HepG2 (cell line): ENCODE measurements at regions not wholly inside any gene's neighbourhood (a gene's known extent, or its start where the extent isn't known, plus 50 kb on each side); places are given as distances from the start of the nearest gene placed in this dataset.

Source experiments
- ATAC-seq: fragments of 200-7000 bp; cut with Tn5 transposase; 3 replicates; pipeline ENCODE4 v1.9.1; 2020; ENCODE audit warnings: mild to moderate bottlenecking, moderate library complexity
- BruUV-seq: library from RNA; stranded (reverse); fragments of 400-500 nt; replicated peaks from 2 replicates; lab custom pipeline; 2021; lab: Mats Ljungman, UMichigan
- CTCF ChIA-PET: fragments of 300-600 bp; formaldehyde crosslinking; extraction: SDS; loops from one replicate; lab custom pipeline; 2021; ENCODE audit warnings: low total read pairs, inconsistent platforms, low intra/inter-chr PET ratio; lab: Yijun Ruan, JAX
- POLR2A ChIA-PET: fragments of 350-600 bp; sonication (Branson Sonifier 250); formaldehyde crosslinking; loops from one replicate; lab custom pipeline; 2020; ENCODE audit warnings: antibody characterized with exemption, inconsistent platforms; lab: Yijun Ruan, JAX
- DNase-seq: peaks from one replicate; pipeline ENCODE4 v3.0.0-alpha.2; 2015; ENCODE audit warnings: low spot score
- FAIRE-seq: peaks from 3 replicates; lab custom pipeline; 2011; peaks lifted over from hg19 to GRCh38; lab: Jason Lieb, UNC
- H2AFZ ChIP-seq: one replicate; pipeline ENCODE4 v1.6.1; 2011; ENCODE audit warnings: low read length, inconsistent platforms
- H3K27ac ChIP-seq: fragments of 300-600 bp; 3 replicates; pipeline ENCODE4 v1.8.0; 2011; ENCODE audit warnings: mixed run types, mild to moderate bottlenecking, mixed read lengths, low read length, inconsistent platforms; ENCODE audit not compliant: insufficient read depth; ENCODE audit errors: extremely low read length
- H3K27me3 ChIP-seq, 2 experiments: fragments of 200-600 bp in 1 of 2; 2 replicates in 1 of 2; 3 replicates in 1 of 2; pipeline versions ENCODE4 v1.6.0 to v1.8.0; 2011; ENCODE audit warnings: low read length in 2 of 2, mild to moderate bottlenecking in 2 of 2, moderate library complexity in 2 of 2, inconsistent platforms in 1 of 2; ENCODE audit not compliant: insufficient read depth in 2 of 2, control insufficient read depth in 1 of 2
- H3K36me3 ChIP-seq, 2 experiments: fragments of 200-600 bp in 1 of 2; replicated peaks in 1 of 2; 2 replicates in 1 of 2; 3 replicates in 1 of 2; pipeline versions ENCODE4 v1.5.1 to v1.8.0; 2011; ENCODE audit warnings: low read length in 2 of 2, inconsistent platforms in 1 of 2; ENCODE audit not compliant: insufficient read depth in 2 of 2, control insufficient read depth in 1 of 2
- H3K4me1 ChIP-seq: 2 replicates; pipeline ENCODE4 v1.5.1; 2012; ENCODE audit warnings: low read length, inconsistent platforms; ENCODE audit not compliant: insufficient read depth
- H3K4me2 ChIP-seq: 2 replicates; pipeline ENCODE4 v1.6.0; 2011; ENCODE audit warnings: low read depth, low read length, inconsistent platforms
- H3K4me3 ChIP-seq, 3 experiments: fragments of 200-600 bp in 1 of 3; sonication (generic), shearing (Covaris generic) in 1 of 3; replicated peaks in 1 of 3; 2 replicates each; pipeline ENCODE4 v1.5.1; 2011 to 2016; ENCODE audit warnings: low read length in 3 of 3, inconsistent platforms in 2 of 3, low read depth in 2 of 3, mild to moderate bottlenecking in 2 of 3, control low read depth in 1 of 3, mixed read lengths in 1 of 3; ENCODE audit not compliant: insufficient read depth in 1 of 3
- H3K79me2 ChIP-seq: one replicate; pipeline ENCODE4 v1.6.1; 2011; ENCODE audit warnings: low read length, inconsistent platforms; ENCODE audit not compliant: insufficient read depth
- H3K9ac ChIP-seq: 2 replicates; pipeline ENCODE4 v1.6.0; 2011; ENCODE audit warnings: mild to moderate bottlenecking, low read depth, low read length, inconsistent platforms; ENCODE audit not compliant: insufficient read depth
- H3K9me3 ChIP-seq: 2 replicates; pipeline ENCODE4 v1.5.1; 2012; ENCODE audit warnings: mild to moderate bottlenecking, low read length
- H4K20me1 ChIP-seq: 2 replicates; pipeline ENCODE4 v1.6.0; 2011; ENCODE audit warnings: inconsistent platforms, mild to moderate bottlenecking, low read length, moderate library complexity; ENCODE audit not compliant: insufficient read depth
- CCAR2 ChIP-seq: fragments of 200-400 bp; formaldehyde crosslinking; optimal IDR thresholded peaks from 2 replicates; pipeline ENCODE3; 2018; ENCODE audit warnings: low read depth, mild to moderate bottlenecking, low read length, moderate library complexity
- HNF4A ChIP-seq: sonication (generic); formaldehyde crosslinking; IDR thresholded peaks from 2 replicates; pipeline ENCODE4 v1.4.0; 2020; ENCODE audit warnings: missing genetic modification reagents
- KLF6 ChIP-seq: IDR thresholded peaks from 2 replicates; pipeline ENCODE4 v1.8.0; 2016; ENCODE audit warnings: missing biosample characterization, missing genetic modification reagents
- KMT2B ChIP-seq: IDR thresholded peaks from 2 replicates; pipeline ENCODE4 v1.6.1; 2016; ENCODE audit warnings: missing genetic modification reagents, missing compliant biosample characterization
- MTF1 ChIP-seq: sonication (generic); formaldehyde crosslinking; IDR thresholded peaks from 2 replicates; pipeline ENCODE4 v1.5.0; 2020; ENCODE audit warnings: missing genetic modification reagents
- NFIB ChIP-seq: sonication (generic); formaldehyde crosslinking; IDR thresholded peaks from 2 replicates; pipeline ENCODE4 v1.9.0; 2021; ENCODE audit warnings: missing genetic modification reagents, mild to moderate bottlenecking, borderline replicate concordance
- RFX1 ChIP-seq: fragments of 450-650 bp; IDR thresholded peaks from 2 replicates; pipeline ENCODE4 v1.6.1; 2017
- ZBTB20 ChIP-seq: sonication (generic); formaldehyde crosslinking; IDR thresholded peaks from 2 replicates; pipeline ENCODE4 v1.8.1; 2023; ENCODE audit warnings: missing genetic modification reagents, low read depth, mild to moderate bottlenecking, borderline replicate concordance
- ZNF350 ChIP-seq: sonication (generic); formaldehyde crosslinking; IDR thresholded peaks from 2 replicates; pipeline ENCODE4 v1.4.0; 2020; ENCODE audit warnings: mild to moderate bottlenecking, low read depth, missing genetic modification reagents, borderline replicate concordance
- ZNF549 ChIP-seq: sonication (generic); formaldehyde crosslinking; IDR thresholded peaks from 2 replicates; pipeline ENCODE4 v1.5.0; 2020; ENCODE audit warnings: missing genetic modification reagents
- ZNF790 ChIP-seq: sonication (generic); formaldehyde crosslinking; IDR thresholded peaks from 2 replicates; pipeline ENCODE4 v1.8.0; 2022; ENCODE audit warnings: missing genetic modification reagents, mild to moderate bottlenecking, borderline replicate concordance
- WGBS: methylation state at CpG from one replicate; pipeline ENCODE4 v1.1.6; 2017; ENCODE audit warnings: low lambda C conversion rate; 5-methylcytosine and 5-hydroxymethylcytosine counted together
- in situ Hi-C: cut with HindIII; loops from 2 replicates; pipeline ENCODE4 v1.10.0; 2017; ENCODE audit warnings: low pct_unique_long_range_greater_than_20kb; ENCODE audit not compliant: extremely low pct_ligation_motif_present
- intact Hi-C: fragments of 100-400 bp; cut with micrococcal nuclease; formaldehyde crosslinking; loops from one replicate; pipeline ENCODE4 v1.10.0; 2022; ENCODE audit not compliant: unreplicated experiment
- TF ChIP-seq, protein P1 (sequence below): sonication (generic); formaldehyde crosslinking; IDR thresholded peaks from 2 replicates; pipeline ENCODE4 v1.8.0; 2022; ENCODE audit warnings: low read depth, missing genetic modification reagents
- TF ChIP-seq, protein P2 (sequence below): sonication (generic); formaldehyde crosslinking; IDR thresholded peaks from 2 replicates; pipeline ENCODE4 v1.4.0; 2020; ENCODE audit warnings: missing genetic modification reagents, borderline replicate concordance
- TF ChIP-seq, protein P3 (sequence below): sonication (generic); formaldehyde crosslinking; IDR thresholded peaks from 2 replicates; pipeline ENCODE4 v1.4.0; 2020; ENCODE audit warnings: missing genetic modification reagents, mild to moderate bottlenecking, borderline replicate concordance
- TF ChIP-seq, protein P4 (sequence below): sonication (generic); formaldehyde crosslinking; conservative IDR thresholded peaks from 2 replicates; pipeline ENCODE4 v1.4.0; 2020; ENCODE audit warnings: missing genetic modification reagents

DNA sequence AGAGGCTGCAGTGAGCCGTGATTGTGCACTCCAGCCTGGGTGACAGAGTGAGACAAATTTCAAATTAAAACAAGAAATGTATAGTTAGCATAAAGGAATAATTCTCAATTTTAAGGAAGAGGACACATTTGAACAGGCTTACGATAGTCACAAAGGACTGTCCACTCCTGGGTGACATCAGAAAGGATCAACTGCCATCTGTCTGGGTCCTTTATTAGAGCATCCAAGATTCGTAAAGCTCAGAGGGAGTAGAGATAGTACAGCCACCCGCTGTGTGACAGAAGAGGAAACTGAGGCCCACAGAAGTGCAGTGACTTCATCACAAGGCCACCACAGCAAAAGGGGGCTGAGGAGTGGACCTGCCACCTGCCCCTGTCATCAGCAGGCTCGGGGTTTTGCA lies 149.3 kb upstream of the RBPJ start:
- FAIRE-seq (no peak), DNase-seq (no peak), ATAC-seq (no peak)
- no peak overlapping the region for H3K9ac ChIP-seq
- no peak overlapping the region for H3K4me2 ChIP-seq
- 0 out of 5 replicates have a peak, but pooled peaks cover 0 to 2% of the 10 kb centered on the region in 2 experiments for H3K27me3 ChIP-seq
- CTCF ChIA-PET, result no interaction called here
- POLR2A ChIA-PET, result no interaction called here
- TF ChIP-seq ZNF549 (CRISPR knock-in tag), result no peak
- TF ChIP-seq, protein P1, sequence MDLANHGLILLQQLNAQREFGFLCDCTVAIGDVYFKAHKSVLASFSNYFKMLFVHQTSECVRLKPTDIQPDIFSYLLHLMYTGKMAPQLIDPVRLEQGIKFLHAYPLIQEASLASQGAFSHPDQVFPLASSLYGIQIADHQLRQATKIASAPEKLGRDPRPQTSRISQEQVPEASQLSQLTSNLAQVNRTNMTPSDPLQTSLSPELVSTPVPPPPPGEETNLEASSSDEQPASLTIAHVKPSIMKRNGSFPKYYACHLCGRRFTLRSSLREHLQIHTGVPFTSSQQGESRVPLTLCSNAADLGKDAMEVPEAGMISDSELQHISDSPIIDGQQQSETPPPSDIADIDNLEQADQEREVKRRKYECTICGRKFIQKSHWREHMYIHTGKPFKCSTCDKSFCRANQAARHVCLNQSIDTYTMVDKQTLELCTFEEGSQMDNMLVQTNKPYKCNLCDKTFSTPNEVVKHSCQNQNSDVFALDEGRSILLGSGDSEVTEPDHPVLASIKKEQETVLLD, result no peak
- TF ChIP-seq RFX1, result no peak
- TF ChIP-seq, protein P2, sequence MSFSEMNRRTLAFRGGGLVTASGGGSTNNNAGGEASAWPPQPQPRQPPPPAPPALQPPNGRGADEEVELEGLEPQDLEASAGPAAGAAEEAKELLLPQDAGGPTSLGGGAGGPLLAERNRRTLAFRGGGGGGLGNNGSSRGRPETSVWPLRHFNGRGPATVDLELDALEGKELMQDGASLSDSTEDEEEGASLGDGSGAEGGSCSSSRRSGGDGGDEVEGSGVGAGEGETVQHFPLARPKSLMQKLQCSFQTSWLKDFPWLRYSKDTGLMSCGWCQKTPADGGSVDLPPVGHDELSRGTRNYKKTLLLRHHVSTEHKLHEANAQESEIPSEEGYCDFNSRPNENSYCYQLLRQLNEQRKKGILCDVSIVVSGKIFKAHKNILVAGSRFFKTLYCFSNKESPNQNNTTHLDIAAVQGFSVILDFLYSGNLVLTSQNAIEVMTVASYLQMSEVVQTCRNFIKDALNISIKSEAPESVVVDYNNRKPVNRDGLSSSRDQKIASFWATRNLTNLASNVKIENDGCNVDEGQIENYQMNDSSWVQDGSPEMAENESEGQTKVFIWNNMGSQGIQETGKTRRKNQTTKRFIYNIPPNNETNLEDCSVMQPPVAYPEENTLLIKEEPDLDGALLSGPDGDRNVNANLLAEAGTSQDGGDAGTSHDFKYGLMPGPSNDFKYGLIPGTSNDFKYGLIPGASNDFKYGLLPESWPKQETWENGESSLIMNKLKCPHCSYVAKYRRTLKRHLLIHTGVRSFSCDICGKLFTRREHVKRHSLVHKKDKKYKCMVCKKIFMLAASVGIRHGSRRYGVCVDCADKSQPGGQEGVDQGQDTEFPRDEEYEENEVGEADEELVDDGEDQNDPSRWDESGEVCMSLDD (CRISPR knock-in tag), result no peak
- TF ChIP-seq MTF1 (CRISPR knock-in tag), result no peak
- TF ChIP-seq ZNF350 (CRISPR knock-in tag), result no peak
- TF ChIP-seq, protein P3, sequence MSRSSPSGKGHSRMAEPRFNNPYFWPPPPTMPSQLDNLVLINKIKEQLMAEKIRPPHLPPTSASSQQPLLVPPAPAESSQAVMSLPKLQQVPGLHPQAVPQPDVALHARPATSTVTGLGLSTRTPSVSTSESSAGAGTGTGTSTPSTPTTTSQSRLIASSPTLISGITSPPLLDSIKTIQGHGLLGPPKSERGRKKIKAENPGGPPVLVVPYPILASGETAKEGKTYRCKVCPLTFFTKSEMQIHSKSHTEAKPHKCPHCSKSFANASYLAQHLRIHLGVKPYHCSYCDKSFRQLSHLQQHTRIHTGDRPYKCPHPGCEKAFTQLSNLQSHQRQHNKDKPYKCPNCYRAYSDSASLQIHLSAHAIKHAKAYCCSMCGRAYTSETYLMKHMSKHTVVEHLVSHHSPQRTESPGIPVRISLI (CRISPR knock-in tag), result no peak
- no peak for TF ChIP-seq HNF4A
- no peak for TF ChIP-seq NFIB (CRISPR knock-in tag)
- TF ChIP-seq ZBTB20 (CRISPR knock-in tag), result no peak
- no peak for TF ChIP-seq KLF6 (CRISPR knock-in tag)
- TF ChIP-seq, protein P4, sequence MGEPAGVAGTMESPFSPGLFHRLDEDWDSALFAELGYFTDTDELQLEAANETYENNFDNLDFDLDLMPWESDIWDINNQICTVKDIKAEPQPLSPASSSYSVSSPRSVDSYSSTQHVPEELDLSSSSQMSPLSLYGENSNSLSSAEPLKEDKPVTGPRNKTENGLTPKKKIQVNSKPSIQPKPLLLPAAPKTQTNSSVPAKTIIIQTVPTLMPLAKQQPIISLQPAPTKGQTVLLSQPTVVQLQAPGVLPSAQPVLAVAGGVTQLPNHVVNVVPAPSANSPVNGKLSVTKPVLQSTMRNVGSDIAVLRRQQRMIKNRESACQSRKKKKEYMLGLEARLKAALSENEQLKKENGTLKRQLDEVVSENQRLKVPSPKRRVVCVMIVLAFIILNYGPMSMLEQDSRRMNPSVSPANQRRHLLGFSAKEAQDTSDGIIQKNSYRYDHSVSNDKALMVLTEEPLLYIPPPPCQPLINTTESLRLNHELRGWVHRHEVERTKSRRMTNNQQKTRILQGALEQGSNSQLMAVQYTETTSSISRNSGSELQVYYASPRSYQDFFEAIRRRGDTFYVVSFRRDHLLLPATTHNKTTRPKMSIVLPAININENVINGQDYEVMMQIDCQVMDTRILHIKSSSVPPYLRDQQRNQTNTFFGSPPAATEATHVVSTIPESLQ (CRISPR knock-in tag), result no peak
- no peak for TF ChIP-seq CCAR2
- TF ChIP-seq ZNF790 (CRISPR knock-in tag), result no peak
- TF ChIP-seq KMT2B (CRISPR knock-in tag), result no peak
- no peak overlapping the region for H3K4me3 ChIP-seq
- H4K20me1 ChIP-seq, result no peaks in the 10 kb centered on the region
- H3K36me3 ChIP-seq, result no peaks in the 10 kb centered on the region
- 42% methylated on average over 5 of the region's 5 CpGs for WGBS
- in situ Hi-C loops (no loop called here), intact Hi-C loops (no loop called here)
- no peaks in the 10 kb centered on the region for H3K79me2 ChIP-seq
- no peak overlapping the region for H3K27ac ChIP-seq
- peaks cover 11% of the 10 kb centered on the region for H3K4me1 ChIP-seq
- H3K9me3 ChIP-seq, result no peaks in the 10 kb centered on the region
- no TSS peak for BruUV-seq
- no peak overlapping the region for H2AFZ ChIP-seq
